C4-2B (cell line): ENCODE measurements at regions not wholly inside any gene's neighbourhood (a gene's known extent, or its start where the extent isn't known, plus 50 kb on each side); places are given as distances from the start of the nearest gene placed in this dataset.

Experiments
- CTCF ChIP-seq: fragments of 450-650 bp; conservative IDR thresholded peaks from 2 replicates; pipeline ENCODE4 v1.5.1; 2017; ENCODE audit warnings: mild to moderate bottlenecking
- ZFX ChIP-seq: fragments of 450-650 bp; IDR thresholded peaks from 2 replicates; pipeline ENCODE4 v1.6.1; 2017

DNA sequence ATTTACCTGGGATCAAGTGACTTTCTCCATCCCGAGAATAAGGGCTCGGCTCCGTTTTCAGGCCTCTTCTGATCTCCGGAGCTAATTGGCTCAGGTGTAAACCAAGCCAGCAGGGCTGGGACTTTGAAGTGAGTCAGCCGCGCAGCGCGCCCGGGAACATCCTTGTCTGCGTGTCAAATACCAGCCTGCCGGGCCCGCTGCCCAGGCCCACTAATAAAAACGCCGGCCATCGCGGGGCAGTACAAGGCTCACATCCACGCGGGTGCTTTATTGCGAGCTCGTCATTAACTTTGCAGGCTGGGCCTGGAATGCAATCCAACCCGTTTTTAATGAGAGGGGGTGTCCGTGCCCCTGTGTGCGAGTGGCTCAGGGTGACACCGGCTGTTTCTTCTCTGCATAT lies 416.8 kb downstream of the IRX2 start:
- TF ChIP-seq CTCF = no peak
- TF ChIP-seq ZFX = no peak
